HG03196 (cell line): ENCODE measurements at regions not wholly inside any gene's neighbourhood (a gene's known extent, or its start where the extent isn't known, plus 50 kb on each side); places are given as distances from the start of the nearest gene placed in this dataset.

Source experiments
- ATAC-seq: cut with Tn5 transposase; IDR thresholded peaks from one replicate; pipeline ENCODE4 v1.9.1; 2021; ENCODE audit not compliant: unreplicated experiment

DNA sequence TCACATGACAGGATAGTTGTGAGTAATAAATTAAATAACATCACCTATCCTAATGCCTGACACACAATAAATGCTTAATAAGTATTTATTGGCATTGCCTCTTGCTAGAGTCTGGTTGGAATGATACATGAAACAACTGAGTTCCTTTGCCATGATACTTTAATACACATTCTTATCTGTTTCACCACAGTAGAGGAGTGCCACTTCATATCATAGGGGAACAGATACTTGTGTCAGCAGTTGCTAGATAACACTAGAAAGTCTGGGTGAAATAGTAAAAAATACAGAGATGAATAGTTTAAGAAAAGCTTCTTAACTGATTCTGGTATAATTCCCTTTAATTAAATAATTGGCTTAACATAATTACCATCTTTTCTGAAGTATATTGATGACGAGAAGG lies 380.0 kb upstream of the GOLIM4 start:
- ATAC-seq: no peak

GRCh38 chr3:168473334-168473890 lies 377.7 kb upstream of the GOLIM4 start:
- ATAC-seq: no peak

- ATAC-seq: no peak
These were observed 377.1 kb upstream of the GOLIM4 start for GRCh38 chr3:168472783-168473182.

DNA sequence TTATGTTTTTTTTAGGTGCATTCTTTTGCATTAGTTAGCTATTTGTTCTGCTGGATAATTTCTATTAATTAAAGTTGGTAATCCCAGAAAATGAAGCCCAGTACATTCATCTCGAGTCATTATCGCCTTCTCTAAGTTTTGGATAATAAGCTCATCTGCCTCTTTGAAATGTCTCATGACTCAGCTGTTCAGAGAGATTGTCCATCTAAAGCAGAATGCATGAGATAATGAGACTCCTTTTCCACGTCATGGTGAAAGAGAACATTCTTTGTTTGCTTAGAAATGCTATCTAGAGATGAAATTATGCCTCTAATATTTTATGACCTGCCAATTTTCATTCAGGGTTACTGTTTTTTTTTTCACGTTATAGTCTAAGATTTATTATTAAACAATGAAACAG lies 374.7 kb upstream of the GOLIM4 start:
- ATAC-seq: no peak

DNA sequence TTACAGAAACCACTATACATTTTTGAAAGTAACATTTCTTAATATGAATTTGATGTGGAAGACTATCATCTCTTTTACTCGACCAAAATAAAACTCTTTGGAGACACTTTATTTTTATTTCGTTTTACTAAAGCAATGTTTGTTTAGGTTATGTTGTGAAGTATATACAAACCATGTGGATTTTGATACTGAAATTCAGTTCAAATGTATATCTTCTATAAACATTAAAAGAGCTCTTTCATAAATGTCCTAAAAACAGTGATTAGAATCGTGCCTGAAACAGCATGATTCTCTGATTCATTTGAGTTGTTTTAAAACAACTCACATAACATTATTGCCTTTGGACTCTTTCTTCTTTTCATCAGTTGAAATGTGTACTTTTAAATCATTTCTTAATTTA lies 373.7 kb upstream of the GOLIM4 start:
- no peak for ATAC-seq

GRCh38 chr3:168467115-168467714 lies 371.5 kb upstream of the GOLIM4 start:
- peak; percentile 81 for ATAC-seq

DNA sequence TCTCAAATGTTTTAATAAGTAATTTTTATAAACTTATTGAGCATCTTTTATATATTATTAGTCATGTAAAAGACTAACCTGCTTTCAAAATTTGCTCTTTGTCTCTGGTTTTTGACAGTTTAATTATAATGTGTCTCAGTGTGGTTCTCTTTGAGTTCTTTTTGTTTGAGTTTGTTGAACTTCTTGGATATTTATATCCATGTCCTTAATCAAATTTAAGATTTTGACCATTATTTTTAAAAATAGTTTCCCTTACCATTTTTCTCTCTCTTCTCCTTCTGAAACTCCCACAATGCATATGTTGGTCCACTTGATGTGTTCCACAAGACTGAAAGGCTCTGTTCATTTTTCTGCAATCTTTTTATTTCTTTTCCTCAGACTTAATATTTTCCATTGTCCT lies 366.1 kb upstream of the GOLIM4 start:
- ATAC-seq: no peak

- ATAC-seq: no peak
These were observed 363.6 kb upstream of the GOLIM4 start for GRCh38 chr3:168459226-168459784.

GRCh38 chr3:168457954-168458539 lies 362.3 kb upstream of the GOLIM4 start:
- no peak for ATAC-seq

DNA sequence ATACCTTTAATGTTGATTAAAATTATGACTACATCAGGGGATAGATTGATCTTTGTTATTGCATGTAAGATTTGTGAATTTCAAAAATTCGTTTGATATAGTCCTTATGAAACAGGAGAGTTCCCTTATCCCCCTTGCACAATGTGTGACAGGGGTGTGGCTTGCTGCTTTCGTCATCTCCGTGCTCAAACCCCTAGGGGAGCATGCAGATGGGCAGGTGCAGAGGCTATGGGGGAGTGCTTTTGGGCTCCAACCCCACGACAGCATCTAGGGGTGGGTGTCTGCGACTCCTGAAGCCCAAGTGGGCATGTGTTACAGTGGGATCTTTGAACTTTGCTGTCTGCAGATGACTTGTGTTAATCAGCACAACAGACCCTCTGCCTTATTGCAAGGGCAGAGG lies 360.1 kb upstream of the GOLIM4 start:
- no peak for ATAC-seq

GRCh38 chr3:168453623-168454022 lies 357.9 kb upstream of the GOLIM4 start:
- no peak for ATAC-seq

GRCh38 chr3:168443965-168444364 lies 348.2 kb upstream of the GOLIM4 start:
- ATAC-seq: no peak

- ATAC-seq: no peak
These were observed 346.8 kb upstream of the GOLIM4 start for GRCh38 chr3:168442502-168442901.

DNA sequence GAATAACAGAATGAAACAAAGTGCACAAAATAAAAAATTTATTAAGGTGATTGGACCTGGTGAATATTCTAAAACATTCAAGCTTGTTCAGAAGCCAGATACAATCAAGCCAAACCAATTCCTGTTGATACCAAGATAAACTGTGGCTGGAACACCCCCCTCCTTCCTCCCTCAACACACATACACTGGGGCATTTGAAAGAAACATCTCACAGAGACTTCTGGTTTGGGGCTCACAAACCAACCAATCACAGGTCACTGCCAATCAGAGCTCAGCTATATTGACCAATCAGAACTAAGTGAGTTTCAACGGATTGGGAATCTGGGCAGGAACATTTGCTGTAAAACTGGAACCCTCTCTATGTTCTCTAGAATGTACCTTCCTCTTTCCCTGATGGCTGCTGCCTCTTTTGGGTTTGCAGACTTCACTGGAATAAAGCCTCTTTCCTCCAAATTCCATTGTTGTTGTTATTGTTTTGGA lies 340.6 kb upstream of the GOLIM4 start:
- ATAC-seq: no peak

DNA sequence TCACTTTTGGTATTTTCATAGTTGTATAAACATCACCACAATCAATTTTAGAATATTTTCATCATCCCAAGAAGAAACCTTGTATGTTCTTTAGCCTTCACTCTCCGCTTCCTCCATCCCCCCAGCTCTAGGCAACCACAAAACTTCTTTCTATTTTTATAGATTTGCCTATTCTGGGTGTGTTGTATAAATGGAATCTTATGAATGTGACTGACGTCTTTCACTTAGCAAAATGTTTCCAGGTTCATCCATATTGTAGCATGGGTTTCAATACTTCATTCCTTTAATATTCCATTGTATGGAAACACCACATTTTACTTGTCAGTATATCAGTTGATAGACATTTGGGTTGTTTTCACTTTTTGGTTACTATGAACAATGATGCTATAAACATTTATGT lies 335.8 kb upstream of the GOLIM4 start:
- no peak for ATAC-seq

DNA sequence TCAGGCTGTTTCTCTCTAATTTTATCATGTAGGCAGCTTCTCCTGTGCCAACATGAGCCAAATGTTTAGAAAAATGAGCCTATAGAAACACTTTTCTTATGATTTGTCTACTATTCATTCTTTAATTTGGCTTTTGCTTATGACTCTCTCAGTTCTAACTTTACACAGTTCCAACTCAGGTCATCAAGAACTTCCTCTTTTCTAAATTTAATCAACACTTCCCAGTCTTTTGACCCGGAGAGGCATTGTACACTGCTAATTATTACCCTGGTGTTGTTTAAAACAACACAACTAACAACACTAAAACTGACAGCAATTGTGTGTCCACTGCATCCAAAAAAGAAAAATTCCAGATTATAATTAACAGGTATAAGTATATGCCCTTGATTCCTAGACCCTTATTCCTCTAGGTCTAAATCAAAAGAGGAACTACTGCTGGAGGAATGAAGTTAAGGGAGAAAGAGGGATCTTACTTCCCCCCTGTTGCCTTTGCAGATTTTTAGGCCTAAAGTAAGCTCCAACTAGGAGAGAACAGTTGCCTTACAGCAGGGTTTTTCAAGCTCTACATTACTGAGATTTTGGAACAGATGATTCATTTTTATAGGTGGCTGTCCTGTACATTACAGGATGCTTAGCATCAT lies 332.2 kb upstream of the GOLIM4 start:
- no peak for ATAC-seq

- ATAC-seq: no peak
These were observed 331.4 kb upstream of the GOLIM4 start for GRCh38 chr3:168427156-168427555.

DNA sequence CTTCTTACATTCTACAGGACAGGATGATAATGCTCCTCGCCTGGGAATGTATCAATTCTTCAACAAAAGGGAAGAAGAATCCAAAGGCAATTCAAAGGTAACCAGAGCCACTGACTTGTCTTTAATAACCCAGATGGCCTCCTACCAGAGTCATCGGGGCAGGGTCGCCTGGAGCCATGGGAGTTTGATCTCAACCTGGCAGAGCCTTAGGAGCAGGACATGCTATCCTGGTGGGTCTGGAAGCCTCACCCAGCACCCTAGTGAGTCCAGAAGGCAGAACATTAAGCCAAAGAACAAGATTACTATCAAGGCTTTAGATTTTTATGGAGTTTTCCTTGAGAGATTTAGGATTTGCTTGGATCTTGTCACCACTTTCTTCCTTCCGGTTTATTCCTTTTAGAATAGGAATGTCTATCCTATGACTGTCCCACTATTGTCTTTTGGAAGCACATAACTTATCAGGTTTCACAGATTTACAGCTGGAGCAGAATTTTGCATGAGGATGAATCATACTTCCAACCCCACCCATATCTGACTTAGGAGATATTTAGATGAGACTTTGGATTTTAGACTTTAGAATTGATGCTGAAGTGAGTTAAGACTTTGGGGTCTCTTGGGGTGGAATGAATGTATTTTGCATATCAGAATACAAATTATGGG lies 330.3 kb upstream of the GOLIM4 start:
- ATAC-seq: no peak

DNA sequence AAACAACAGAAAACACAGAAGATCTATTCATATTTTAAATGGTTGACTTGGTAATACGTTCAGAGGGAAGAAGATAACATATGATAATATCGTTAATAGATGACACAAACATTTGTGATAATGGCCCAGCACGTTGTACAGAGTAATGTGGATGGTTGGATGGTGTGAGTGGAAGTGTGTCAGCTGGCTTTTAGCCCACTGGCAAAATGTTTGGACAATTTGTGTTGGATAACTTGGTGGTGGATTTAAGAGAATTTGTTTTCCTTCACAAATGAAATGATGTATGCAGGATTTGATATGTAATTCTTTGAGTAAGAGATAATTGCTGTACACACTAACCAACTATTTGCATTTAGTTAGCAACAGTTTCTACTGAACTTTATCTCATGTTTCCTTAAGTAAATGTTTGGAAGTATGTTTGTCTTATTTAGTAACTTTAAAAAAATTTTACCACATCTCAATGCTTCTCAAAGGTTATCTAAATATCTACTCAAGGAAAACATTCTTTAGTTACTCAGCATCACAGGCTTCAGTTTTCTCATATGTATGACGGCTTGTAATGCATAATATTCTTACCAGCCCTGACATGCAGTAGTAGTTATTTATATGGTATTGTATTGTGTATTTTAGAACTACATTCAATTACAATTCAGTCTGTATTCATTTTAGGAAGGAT lies 328.5 kb upstream of the GOLIM4 start:
- ATAC-seq: no peak

DNA sequence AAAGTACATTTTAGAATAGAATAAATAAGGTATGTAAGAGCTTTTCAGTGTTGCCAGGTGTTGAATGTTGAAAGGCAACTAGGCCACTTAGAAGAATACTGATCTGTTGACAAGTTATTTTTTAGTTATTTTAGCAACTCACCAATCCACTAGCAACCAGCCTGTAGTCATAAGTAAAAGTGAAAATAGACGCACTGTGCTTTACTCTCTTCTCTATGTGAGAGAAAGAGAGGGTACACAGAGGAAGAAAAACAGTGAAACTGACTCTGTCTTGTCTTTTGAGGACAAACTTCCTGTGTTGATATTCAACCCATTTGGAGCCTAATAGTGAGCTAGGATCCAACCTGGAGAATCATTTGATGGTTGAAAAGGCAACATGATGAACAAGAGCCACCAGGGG lies 327.1 kb upstream of the GOLIM4 start:
- no peak for ATAC-seq

GRCh38 chr3:168419091-168419490 lies 323.4 kb upstream of the GOLIM4 start:
- ATAC-seq: no peak
